Keratinocyte (primary cell): ENCODE measurements at regions not wholly inside any gene's neighbourhood (a gene's known extent, or its start where the extent isn't known, plus 50 kb on each side); places are given as distances from the start of the nearest gene placed in this dataset.

Experiments used
- DNase-seq: peaks from one replicate; pipeline ENCODE4 v3.0.0-alpha.2; 2011; ENCODE audit warnings: low read depth, missing footprints, low spot score
- FAIRE-seq: peaks from 2 replicates; lab custom pipeline; 2011; peaks lifted over from hg19 to GRCh38; lab: Jason Lieb, UNC
- H2AFZ ChIP-seq: 2 replicates; pipeline ENCODE4 v1.6.0; 2012; ENCODE audit warnings: low read length, control low read depth, inconsistent platforms; ENCODE audit not compliant: control insufficient read depth
- H3K27ac ChIP-seq: 2 replicates; pipeline ENCODE4 v1.5.1; 2011; ENCODE audit warnings: low read length; ENCODE audit not compliant: control insufficient read depth, insufficient read depth
- H3K27me3 ChIP-seq: 3 replicates; pipeline ENCODE4 v1.6.0; 2011; ENCODE audit warnings: low read length; ENCODE audit not compliant: control insufficient read depth, insufficient read depth; ENCODE audit errors: extremely low read depth
- H3K36me3 ChIP-seq, 2 experiments: 2 replicates in 1 of 2; 3 replicates in 1 of 2; pipeline ENCODE4 v1.5.1; 2011; ENCODE audit warnings: low read length in 2 of 2, mild to moderate bottlenecking in 1 of 2; ENCODE audit not compliant: control insufficient read depth in 2 of 2, insufficient read depth in 2 of 2; ENCODE audit errors: extremely low read depth in 1 of 2
- H3K4me1 ChIP-seq: 3 replicates; pipeline ENCODE4 v1.5.1; 2011; ENCODE audit warnings: low read length; ENCODE audit not compliant: control insufficient read depth, insufficient read depth; ENCODE audit errors: extremely low read depth
- H3K4me2 ChIP-seq: 3 replicates; pipeline ENCODE4 v1.6.0; 2011; ENCODE audit warnings: low read depth, low read length; ENCODE audit not compliant: control insufficient read depth, insufficient read depth; ENCODE audit errors: extremely low read depth
- H3K4me3 ChIP-seq, 3 experiments: fragments of 200-600 bp in 1 of 3; sonication (generic) in 1 of 3; 2 replicates in 2 of 3; 3 replicates in 1 of 3; pipeline ENCODE4 v1.5.1; 2011 to 2016; ENCODE audit warnings: low read length in 3 of 3, mild to moderate bottlenecking in 3 of 3, control low read depth in 2 of 3, inconsistent platforms in 1 of 3, low read depth in 1 of 3, mixed read lengths in 1 of 3, mixed run types in 1 of 3, moderate library complexity in 1 of 3; ENCODE audit not compliant: control insufficient read depth in 2 of 3, insufficient read depth in 2 of 3; ENCODE audit errors: extremely low read depth in 1 of 3
- H3K79me2 ChIP-seq: 2 replicates; pipeline ENCODE4 v1.6.0; 2012; ENCODE audit warnings: low read length; ENCODE audit not compliant: control insufficient read depth, insufficient read depth
- H3K9ac ChIP-seq: 3 replicates; pipeline ENCODE4 v1.6.0; 2011; ENCODE audit warnings: low read length; ENCODE audit not compliant: control insufficient read depth, insufficient read depth; ENCODE audit errors: extremely low read depth
- H3K9me1 ChIP-seq: 3 replicates; pipeline ENCODE4 v1.6.0; 2011; ENCODE audit warnings: low read length; ENCODE audit not compliant: control insufficient read depth, insufficient read depth; ENCODE audit errors: extremely low read depth
- H3K9me3 ChIP-seq: 2 replicates; pipeline ENCODE4 v1.5.1; 2012; ENCODE audit warnings: low read depth, low read length; ENCODE audit not compliant: control insufficient read depth
- H4K20me1 ChIP-seq: 3 replicates; pipeline ENCODE4 v1.6.0; 2011; ENCODE audit warnings: low read length; ENCODE audit not compliant: control insufficient read depth, insufficient read depth; ENCODE audit errors: extremely low read depth
- CTCF ChIP-seq, 3 experiments: IDR thresholded peaks in 1 of 3; conservative IDR thresholded peaks in 1 of 3; optimal IDR thresholded peaks in 1 of 3; 2 replicates in 2 of 3; 3 replicates in 1 of 3; pipeline versions ENCODE3 to v1.5.1; 2011; ENCODE audit warnings: low read length in 3 of 3, mild to moderate bottlenecking in 3 of 3, moderate library complexity in 2 of 3, control low read depth in 1 of 3, inconsistent platforms in 1 of 3; ENCODE audit not compliant: insufficient read depth in 2 of 3; ENCODE audit errors: extremely low read depth in 1 of 3
- EZH2 ChIP-seq: IDR thresholded peaks from one replicate; pipeline ENCODE4 v1.6.1; 2012; ENCODE audit warnings: inconsistent platforms, mild to moderate bottlenecking, low read length, moderate library complexity
- dilution Hi-C: fragments of 300-500 bp; cut with MboI; formaldehyde crosslinking; loops from one replicate; pipeline ENCODE4 v1.7.0; 2020; ENCODE audit warnings: low sequenced_read_pairs; ENCODE audit not compliant: extremely low pct_ligation_motif_present

DNA sequence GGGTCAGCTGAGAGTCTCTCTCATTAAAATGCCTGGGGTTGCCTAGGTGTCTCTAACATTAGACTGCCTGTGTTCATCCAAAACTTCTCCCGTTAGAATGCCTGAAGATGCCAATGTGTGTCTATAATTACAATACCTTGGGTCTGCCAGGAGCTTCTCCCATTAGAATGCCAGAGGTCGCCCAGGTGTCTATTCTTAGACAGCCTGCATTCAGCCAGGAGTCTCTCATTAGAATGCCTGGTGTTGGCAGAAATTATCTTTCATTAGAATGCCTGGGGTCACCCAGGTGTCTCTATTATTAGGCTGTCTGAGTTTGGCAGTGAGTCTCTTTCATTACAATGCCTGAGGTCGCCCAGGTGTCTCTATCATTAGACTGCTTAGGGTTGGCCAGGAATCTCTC lies 1560.2 kb downstream of the UQCRFS1 start:
- Histone ChIP-seq H3K9me3 (no peaks in the 10 kb centered on the region), H2AFZ (no peak overlapping the region), H3K4me2 (no peak overlapping the region), H3K4me3 (no peak overlapping the region), H3K27ac (no peak overlapping the region), H3K9ac (no peak overlapping the region), H3K4me1 (no peaks in the 10 kb centered on the region), H3K27me3 (no peaks in the 10 kb centered on the region), H4K20me1 (no peaks in the 10 kb centered on the region), H3K36me3 (no peaks in the 10 kb centered on the region), H3K9me1 (no peaks in the 10 kb centered on the region), H3K79me2 (no peaks in the 10 kb centered on the region)
- no peak for TF ChIP-seq EZH2
- no peak for TF ChIP-seq CTCF (optimal IDR thresholded peaks at IDR 0.05 in 1 of 3, IDR thresholded peaks at IDR 0.05 in 1 of 3, conservative IDR thresholded peaks at IDR 0.05 in 1 of 3; ENCODE audit: extremely low read depth in 1 of 3, insufficient read depth in 2 of 3, low read length in 3 of 3)
- dilution Hi-C loops, result no loop called here
- DNase-seq (no peak), FAIRE-seq (no peak)

- Histone ChIP-seq H3K9me3 (no peaks in the 10 kb centered on the region), H3K27ac (no peak overlapping the region), H4K20me1 (no peaks in the 10 kb centered on the region), H3K9ac (no peak overlapping the region), H3K4me1 (no peaks in the 10 kb centered on the region), H3K9me1 (no peaks in the 10 kb centered on the region), H3K4me2 (no peak overlapping the region), H2AFZ (no peak overlapping the region), H3K79me2 (no peaks in the 10 kb centered on the region), H3K36me3 (no peaks in the 10 kb centered on the region), H3K4me3 (no peak overlapping the region), H3K27me3 (no peaks in the 10 kb centered on the region)
- DNase-seq (no peak), FAIRE-seq (no peak)
- dilution Hi-C loops, result no loop called here
- TF ChIP-seq EZH2, result no peak
Observed at GRCh38 chr19:27652281-27652680, 1560.7 kb downstream of the UQCRFS1 start.

DNA sequence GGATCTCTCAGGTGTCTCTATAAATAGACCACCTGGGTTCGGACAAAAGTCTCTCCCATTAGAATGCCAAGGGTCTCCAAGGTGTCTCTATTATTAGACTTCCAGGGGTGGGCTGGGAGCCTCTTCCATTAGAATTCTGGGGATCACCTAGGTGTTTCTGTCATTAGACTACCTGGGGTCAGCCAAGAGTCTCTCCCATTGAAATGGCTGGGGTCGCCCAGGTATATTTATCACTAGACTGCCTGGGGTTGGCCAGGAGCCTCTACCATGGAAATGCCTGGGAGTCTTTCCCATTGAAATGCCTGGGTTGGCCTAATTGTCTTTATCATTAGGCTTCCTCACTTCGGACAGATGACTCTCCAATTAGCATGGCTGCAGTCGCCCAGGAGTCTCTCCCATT lies 1565.5 kb downstream of the UQCRFS1 start:
- H3K4me3 ChIP-seq, result no peak overlapping the region
- dilution Hi-C loops, result no loop called here
- no peaks in the 10 kb centered on the region for H3K79me2 ChIP-seq
- FAIRE-seq (no peak), DNase-seq (no peak)
- H4K20me1 ChIP-seq, result no peaks in the 10 kb centered on the region
- H2AFZ ChIP-seq, result no peak overlapping the region
- no peaks in the 10 kb centered on the region for H3K4me1 ChIP-seq
- no peak overlapping the region for H3K4me2 ChIP-seq
- H3K27me3 ChIP-seq, result no peaks in the 10 kb centered on the region
- no peak for TF ChIP-seq EZH2
- no peak for TF ChIP-seq CTCF (optimal IDR thresholded peaks at IDR 0.05 in 1 of 3, IDR thresholded peaks at IDR 0.05 in 1 of 3, conservative IDR thresholded peaks at IDR 0.05 in 1 of 3; ENCODE audit: extremely low read depth in 1 of 3, insufficient read depth in 2 of 3, low read length in 3 of 3)
- no peak overlapping the region for H3K9ac ChIP-seq
- no peak overlapping the region for H3K27ac ChIP-seq
- no peaks in the 10 kb centered on the region for H3K36me3 ChIP-seq
- H3K9me1 ChIP-seq, result no peaks in the 10 kb centered on the region
- H3K9me3 ChIP-seq, result no peaks in the 10 kb centered on the region
